Breast epithelium (tissue), 4 donors: ENCODE measurements at regions not wholly inside any gene's neighbourhood (a gene's known extent, or its start where the extent isn't known, plus 50 kb on each side); places are given as distances from the start of the nearest gene placed in this dataset.
A peak's percentile ranks its signal among the peaks of the same experiment; 100 is the strongest.

Experiments
- DNase-seq, 2 donors: peaks; one replicate each; pipeline ENCODE4 v3.0.0-alpha.2; 2019; ENCODE audit warnings: low spot score in 2 of 2
- H3K27ac ChIP-seq, 2 donors: fragments of 200-600 bp; sonication (generic) in 1 of 2; one replicate each; pipeline ENCODE4 v1.5.1; 2016 to 2019; ENCODE audit warnings: mild to moderate bottlenecking in 1 of 2
- H3K27me3 ChIP-seq, 2 donors: fragments of 200-600 bp; sonication (generic) in 1 of 2; one replicate each; pipeline versions ENCODE4 v1.5.1 to v1.6.0; 2017 to 2019; ENCODE audit warnings: control low read depth in 1 of 2, mild to moderate bottlenecking in 1 of 2
- H3K36me3 ChIP-seq: fragments of 200-600 bp; one replicate; pipeline ENCODE4 v1.5.1; 2019
- H3K4me1 ChIP-seq, 2 donors: fragments of 200-600 bp; sonication (generic); one replicate each; pipeline ENCODE4 v1.5.1; 2016 to 2019; ENCODE audit warnings: control low read depth in 1 of 2
- H3K4me3 ChIP-seq, 3 donors: fragments of 200-600 bp; sonication (generic); 1 replicate in 2 of 3; 2 replicates in 1 of 3; pipeline ENCODE4 v1.5.1; 2016 to 2019; ENCODE audit warnings: mild to moderate bottlenecking in 3 of 3, moderate library complexity in 2 of 3
- H3K9me3 ChIP-seq, 2 donors: fragments of 200-600 bp; sonication (generic) in 1 of 2; one replicate each; pipeline ENCODE4 v1.5.1; 2016 to 2019; ENCODE audit warnings: control low read depth in 1 of 2
- CTCF ChIP-seq, 3 donors: fragments of 450-650 bp; IDR thresholded peaks; one replicate each; pipeline ENCODE4 v1.5.1; 2016 to 2017; ENCODE audit warnings: antibody characterized with exemption in 3 of 3, mild to moderate bottlenecking in 3 of 3, moderate library complexity in 3 of 3
- POLR2A ChIP-seq: fragments of 450-650 bp; IDR thresholded peaks from one replicate; pipeline ENCODE4 v1.6.1; 2016; ENCODE audit warnings: antibody characterized with exemption, mild to moderate bottlenecking, moderate library complexity
- POLR2AphosphoS5 ChIP-seq, 3 donors: sonication (generic); formaldehyde crosslinking; IDR thresholded peaks; one replicate each; pipeline ENCODE4 v1.6.1; 2017; ENCODE audit warnings: antibody characterized with exemption in 3 of 3
- intact Hi-C: fragments of 100-400 bp; cut with DNase I; formaldehyde crosslinking; loops from one replicate; pipeline ENCODE4 v1.15.1; 2023; ENCODE audit warnings: low total_unique reads

- DNase-seq, result no peak
- intact Hi-C loops, result no loop called here
Observed at GRCh38 chr2:20533993-20534622, 87.2 kb downstream of the RHOB start.

GRCh38 chr2:20534913-20535801 lies 88.3 kb downstream of the RHOB start:
- no peaks in the 10 kb centered on the region for H3K27me3 ChIP-seq
- no peak overlapping the region for H3K4me3 ChIP-seq
- DNase-seq, result no peak
- no peak overlapping the region for H3K27ac ChIP-seq
- H3K36me3 ChIP-seq, result no peaks in the 10 kb centered on the region
- intact Hi-C loops, result no loop called here
- peaks cover 0 to 8% of the 10 kb centered on the region in 2 donors for H3K4me1 ChIP-seq
- H3K9me3 ChIP-seq, result no peaks in the 10 kb centered on the region
- TF ChIP-seq POLR2A (no peak), CTCF (IDR thresholded peaks at IDR 0.05) (no peak), POLR2AphosphoS5 (IDR thresholded peaks at IDR 0.05) (no peak)

More at GRCh38 chr2:20533993-20534622, 87.2 kb downstream of the RHOB start:
- Histone ChIP-seq H3K4me3 (no peak overlapping the region), H3K27me3 (no peaks in the 10 kb centered on the region), H3K9me3 (no peaks in the 10 kb centered on the region), H3K4me1 (peaks cover 0 to 8% of the 10 kb centered on the region in 2 donors), H3K36me3 (no peaks in the 10 kb centered on the region), H3K27ac (no peak overlapping the region)
- TF ChIP-seq CTCF (IDR thresholded peaks at IDR 0.05), result no peak
- TF ChIP-seq POLR2AphosphoS5 (IDR thresholded peaks at IDR 0.05), result no peak
- no peak for TF ChIP-seq POLR2A

- H3K27me3 ChIP-seq, result no peaks in the 10 kb centered on the region
- intact Hi-C loops, result no loop called here
- H3K9me3 ChIP-seq, result no peaks in the 10 kb centered on the region
- peak overlapping the region; percentile 25 to 52 for H3K27ac ChIP-seq
- no peak for TF ChIP-seq POLR2A
- no peak for TF ChIP-seq CTCF (IDR thresholded peaks at IDR 0.05)
- TF ChIP-seq POLR2AphosphoS5 (IDR thresholded peaks at IDR 0.05), result no peak
- H3K36me3 ChIP-seq, result no peaks in the 10 kb centered on the region
- H3K4me1 ChIP-seq, result peaks cover 0 to 8% of the 10 kb centered on the region in 2 donors
- no peak overlapping the region for H3K4me3 ChIP-seq
- peak in 1 of 2 donors; percentile 77 for DNase-seq
Observed at GRCh38 chr2:20536619-20537422, 89.9 kb downstream of the RHOB start.

- H3K4me3 ChIP-seq, result no peak overlapping the region
- H3K27me3 ChIP-seq, result no peaks in the 10 kb centered on the region
- intact Hi-C loops, result no loop called here
- no peaks in the 10 kb centered on the region for H3K36me3 ChIP-seq
- H3K9me3 ChIP-seq, result no peaks in the 10 kb centered on the region
- DNase-seq, result no peak
- H3K27ac ChIP-seq, result no peak overlapping the region
- TF ChIP-seq CTCF (IDR thresholded peaks at IDR 0.05) (no peak), POLR2A (no peak), POLR2AphosphoS5 (IDR thresholded peaks at IDR 0.05) (no peak)
- H3K4me1 ChIP-seq, result peaks cover 0 to 8% of the 10 kb centered on the region in 2 donors
Observed at GRCh38 chr2:20537423-20538307, 90.8 kb downstream of the RHOB start.
